KMS-11 (cell line): ENCODE measurements at regions not wholly inside any gene's neighbourhood (a gene's known extent, or its start where the extent isn't known, plus 50 kb on each side); places are given as distances from the start of the nearest gene placed in this dataset.
A peak's percentile ranks its signal among the peaks of the same experiment; 100 is the strongest.

Experiments used
- H2AFZ ChIP-seq: fragments of 200-600 bp; sonication (generic); 2 replicates; pipeline ENCODE4 v1.6.1; 2016; ENCODE audit warnings: antibody characterized with exemption, mixed run types, low read depth
- H3K27ac ChIP-seq: fragments of 200-600 bp; sonication (generic); 2 replicates; pipeline ENCODE4 v1.6.1; 2016; ENCODE audit warnings: mild to moderate bottlenecking, mixed run types
- H3K27me3 ChIP-seq: fragments of 200-600 bp; sonication (generic); 2 replicates; pipeline ENCODE4 v1.6.1; 2017; ENCODE audit warnings: mild to moderate bottlenecking, low read depth, mixed run types, moderate library complexity; ENCODE audit not compliant: insufficient read depth
- H3K36me3 ChIP-seq: fragments of 200-600 bp; sonication (generic); 2 replicates; pipeline ENCODE4 v1.6.1; 2017; ENCODE audit warnings: mild to moderate bottlenecking, mixed run types; ENCODE audit not compliant: insufficient read depth
- H3K4me1 ChIP-seq: fragments of 200-600 bp; sonication (generic); 2 replicates; pipeline ENCODE4 v1.6.1; 2016; ENCODE audit warnings: mild to moderate bottlenecking, low read depth, mixed run types; ENCODE audit not compliant: poor library complexity, severe bottlenecking
- H3K4me2 ChIP-seq: fragments of 200-600 bp; sonication (generic); 2 replicates; pipeline ENCODE4 v1.7.0; 2016; ENCODE audit warnings: mild to moderate bottlenecking, mixed run types
- H3K4me3 ChIP-seq: fragments of 200-600 bp; sonication (generic); IDR thresholded peaks from 2 replicates; pipeline ENCODE4 v1.6.1; 2017; ENCODE audit warnings: low read depth, low read length, mixed read lengths; ENCODE audit not compliant: insufficient read depth
- H3K79me2 ChIP-seq: fragments of 200-600 bp; sonication (generic); 2 replicates; pipeline ENCODE4 v1.6.1; 2016; ENCODE audit warnings: low read depth, mixed run types; ENCODE audit not compliant: insufficient read depth
- H3K9ac ChIP-seq: fragments of 200-600 bp; sonication (generic); 2 replicates; pipeline ENCODE4 v1.6.1; 2016; ENCODE audit warnings: mild to moderate bottlenecking, mixed run types
- H4K20me1 ChIP-seq: fragments of 200-600 bp; sonication (generic); 2 replicates; pipeline ENCODE4 v1.6.1; 2016; ENCODE audit warnings: mild to moderate bottlenecking, mixed run types; ENCODE audit not compliant: insufficient read depth
- CTCF ChIP-seq: fragments of 200-600 bp; sonication (generic); conservative IDR thresholded peaks from 2 replicates; pipeline ENCODE4 v1.6.1; 2017; ENCODE audit warnings: low read depth, mild to moderate bottlenecking, antibody characterized with exemption, low read length, moderate library complexity, mixed read lengths

- Histone ChIP-seq H3K27ac (no peak overlapping the region), H4K20me1 (no peaks in the 10 kb centered on the region), H3K79me2 (no peaks in the 10 kb centered on the region), H3K4me3 (no peak overlapping the region), H3K27me3 (no peaks in the 10 kb centered on the region), H3K9ac (no peak overlapping the region), H2AFZ (no peak overlapping the region), H3K4me1 (peaks cover 90% of the 10 kb centered on the region), H3K4me2 (peak overlapping the region; percentile 61; the same call in 1 of the 2 replicates), H3K36me3 (no peaks in the 10 kb centered on the region)
- no peak for TF ChIP-seq CTCF
Observed at GRCh38 chr12:46560089-46560488, 187.5 kb upstream of the SLC38A2 start.

GRCh38 chr12:46559311-46559710, 186.7 kb upstream of the SLC38A2 start:
- Histone ChIP-seq H4K20me1 (no peaks in the 10 kb centered on the region), H3K9ac (no peak overlapping the region), H3K36me3 (no peaks in the 10 kb centered on the region), H2AFZ (no peak overlapping the region), H3K4me1 (peaks cover 98% of the 10 kb centered on the region), H3K4me2 (no peak overlapping the region), H3K27ac (no peak overlapping the region), H3K4me3 (no peak overlapping the region), H3K79me2 (no peaks in the 10 kb centered on the region), H3K27me3 (no peaks in the 10 kb centered on the region)
- no peak for TF ChIP-seq CTCF

GRCh38 chr12:46558677-46559076, 186.1 kb upstream of the SLC38A2 start:
- Histone ChIP-seq H3K36me3 (no peaks in the 10 kb centered on the region), H2AFZ (no peak overlapping the region), H3K27me3 (no peaks in the 10 kb centered on the region), H4K20me1 (no peaks in the 10 kb centered on the region), H3K4me3 (no peak overlapping the region), H3K9ac (no peak overlapping the region), H3K4me1 (peaks cover 100% of the 10 kb centered on the region), H3K79me2 (no peaks in the 10 kb centered on the region), H3K27ac (no peak overlapping the region), H3K4me2 (no peak overlapping the region)
- no peak for TF ChIP-seq CTCF

GRCh38 chr12:46557539-46558373, 185.2 kb upstream of the SLC38A2 start:
- H4K20me1 ChIP-seq, result no peaks in the 10 kb centered on the region
- no peaks in the 10 kb centered on the region for H3K79me2 ChIP-seq
- no peak for TF ChIP-seq CTCF
- H2AFZ ChIP-seq, result no peak overlapping the region
- no peaks in the 10 kb centered on the region for H3K36me3 ChIP-seq
- no peak overlapping the region for H3K4me3 ChIP-seq
- H3K4me1 ChIP-seq, result peaks cover 100% of the 10 kb centered on the region
- H3K27me3 ChIP-seq, result no peaks in the 10 kb centered on the region
- H3K9ac ChIP-seq, result no peak overlapping the region
- no peak overlapping the region for H3K27ac ChIP-seq
- H3K4me2 ChIP-seq, result peak overlapping the region; percentile 74; the same call in 1 of the 2 replicates
